GM21529 (cell line): ENCODE measurements at regions not wholly inside any gene's neighbourhood (a gene's known extent, or its start where the extent isn't known, plus 50 kb on each side); places are given as distances from the start of the nearest gene placed in this dataset.
"Not testable (repeated sequence)": the region's sequence is repeated elsewhere in the genome, so short reads cannot be mapped to it uniquely, and the experiment has no call there.

Source experiments
- ATAC-seq: cut with Tn5 transposase; IDR thresholded peaks from one replicate; pipeline ENCODE4 v1.9.1; 2021; ENCODE audit not compliant: unreplicated experiment

DNA sequence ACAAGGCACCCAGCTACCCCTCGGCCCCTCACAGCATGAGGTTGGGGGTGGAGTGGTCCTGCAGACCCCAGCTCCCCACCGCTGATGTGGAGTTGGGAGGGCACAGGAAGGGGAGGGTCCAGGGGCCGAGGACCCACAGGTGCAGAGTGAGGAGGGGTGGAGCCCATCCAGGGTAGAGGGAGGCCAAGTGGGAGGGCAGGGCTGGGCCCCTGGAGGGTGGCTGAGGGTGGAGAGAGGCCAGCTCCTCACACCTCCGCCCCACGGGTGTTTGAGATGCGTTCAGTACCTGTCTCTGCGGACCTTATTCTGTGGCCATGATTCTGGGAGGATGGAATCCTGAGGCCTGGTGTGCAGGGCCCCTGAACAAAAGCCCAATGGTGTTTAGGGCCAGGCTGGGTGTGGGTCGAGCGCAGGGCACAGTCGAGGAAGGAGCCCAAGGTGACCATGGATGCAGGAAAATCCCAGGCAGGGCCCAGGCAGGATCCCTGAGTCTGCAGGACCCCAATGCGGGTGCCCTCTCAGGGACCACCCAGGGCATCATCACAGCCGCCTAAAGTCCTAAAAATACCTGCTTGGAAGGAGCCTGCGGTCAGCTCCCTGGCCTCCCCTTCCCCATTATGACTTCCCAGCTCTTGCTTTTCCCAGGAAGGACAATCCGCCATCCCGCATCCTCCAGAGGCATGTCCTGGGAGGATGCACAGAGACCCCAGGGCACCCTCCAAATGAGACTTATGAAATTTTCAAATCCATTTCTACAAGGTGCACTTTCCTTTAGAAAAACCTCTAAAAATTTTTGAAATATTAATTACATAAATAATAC is 377.1 kb upstream of the SFSWAP start:
- no peak for ATAC-seq

DNA sequence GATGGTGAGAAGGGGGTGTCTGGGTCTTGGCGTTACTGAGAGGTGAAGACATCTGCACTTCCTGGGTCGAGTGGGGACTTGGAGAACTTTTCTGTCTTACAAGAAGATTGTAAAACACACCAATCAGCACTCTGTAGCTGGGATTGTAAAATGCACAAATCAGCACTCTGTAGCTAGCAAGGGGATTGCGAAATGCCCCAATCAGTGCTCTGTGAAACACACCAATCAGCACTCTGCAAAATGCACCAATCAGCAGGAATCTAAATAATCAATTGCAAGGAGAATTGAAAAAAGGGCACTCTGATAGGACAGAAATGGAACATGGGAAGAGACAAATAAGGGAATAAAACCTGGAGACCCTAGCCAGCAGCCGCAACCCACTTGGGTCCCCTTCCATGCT is 376.1 kb upstream of the SFSWAP start:
- no peak for ATAC-seq

- no peak for ATAC-seq
Observed at GRCh38 chr12:131335456-131335855, 375.4 kb upstream of the SFSWAP start.

DNA sequence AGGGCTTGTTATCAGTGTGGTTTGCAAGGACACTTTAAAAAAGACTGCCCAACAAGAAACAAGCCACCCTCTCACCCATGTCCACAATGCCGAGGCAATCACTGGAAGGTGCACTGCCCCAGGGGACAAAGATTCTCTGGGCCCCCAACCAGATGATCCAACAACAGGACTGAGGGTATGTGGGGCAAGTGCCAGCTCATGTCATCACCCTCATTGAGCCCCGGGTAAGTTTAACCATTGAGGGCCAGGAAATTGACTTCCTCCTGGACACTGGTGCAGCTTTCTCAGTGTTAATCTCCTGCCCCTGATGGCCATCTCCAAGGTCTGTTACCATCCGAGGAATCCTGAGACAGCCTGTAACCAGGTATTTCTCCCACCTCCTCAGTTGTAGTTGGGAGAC is 373.0 kb upstream of the SFSWAP start:
- ATAC-seq, result not testable (repeated sequence)

- no peak for ATAC-seq
Observed at GRCh38 chr12:131340616-131341210, 370.2 kb upstream of the SFSWAP start.

DNA sequence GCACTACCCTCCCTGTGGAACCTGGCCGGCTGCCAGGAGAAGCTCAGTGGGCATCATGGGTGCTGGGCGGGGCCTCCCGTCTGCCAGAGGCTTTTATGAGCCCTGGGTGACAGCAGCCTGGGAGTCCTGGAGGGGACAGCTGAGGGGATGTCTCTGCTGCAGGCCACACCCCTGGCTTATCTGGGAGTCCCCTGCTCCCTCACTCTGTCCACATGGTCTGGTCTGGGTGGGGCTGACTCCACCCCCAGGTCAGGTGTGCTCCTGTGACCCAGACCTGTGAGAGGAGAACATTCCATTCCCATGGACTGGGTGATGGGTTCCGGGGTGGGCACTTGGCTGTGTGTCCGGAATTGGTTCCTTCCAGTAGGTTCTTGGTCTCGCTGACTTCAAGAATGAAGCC is 369.3 kb upstream of the SFSWAP start:
- ATAC-seq, result not testable (repeated sequence)

GRCh38 chr12:131343436-131343835 is 367.5 kb upstream of the SFSWAP start:
- ATAC-seq, result not testable (repeated sequence)

DNA sequence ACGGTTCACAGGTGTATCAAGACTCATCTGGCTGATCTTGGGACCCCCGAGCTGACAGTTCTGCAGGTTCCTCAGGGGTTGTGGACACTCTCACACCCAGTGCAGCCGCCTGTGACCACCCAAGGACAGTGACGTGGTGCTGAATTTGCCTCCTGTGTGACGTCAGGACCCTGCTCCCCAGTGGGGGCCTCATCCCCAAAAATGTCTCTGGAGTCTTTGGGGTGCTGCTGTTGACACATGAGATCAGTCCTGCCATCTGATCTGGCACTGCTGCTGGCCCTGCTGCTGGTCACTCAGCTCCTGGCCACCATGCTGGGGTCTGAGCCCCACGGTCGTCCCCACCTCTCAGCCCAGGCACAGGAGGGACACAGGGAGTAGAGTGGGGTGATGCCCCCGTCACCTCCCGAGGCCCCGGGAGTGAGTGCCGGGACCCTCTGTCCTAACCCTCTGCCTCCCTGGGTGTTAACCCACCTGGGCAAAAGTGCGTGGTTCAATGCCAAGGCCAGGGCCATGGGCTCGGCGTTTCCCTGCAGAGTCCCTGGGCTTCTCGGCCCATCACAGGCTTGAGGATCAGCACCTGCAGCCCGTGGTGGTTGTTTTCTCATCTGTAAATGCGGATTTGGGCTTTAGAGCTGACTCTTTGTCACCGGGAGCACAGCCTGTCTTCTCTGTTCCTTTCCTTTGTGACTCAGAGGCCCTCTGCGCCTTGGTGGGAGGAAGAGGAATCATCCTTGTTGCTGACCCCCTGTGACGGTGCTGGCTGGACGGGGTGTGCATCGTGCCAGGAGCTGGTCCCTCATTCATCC is 366.0 kb upstream of the SFSWAP start:
- ATAC-seq, result not testable (repeated sequence)

- no peak for ATAC-seq
Observed at GRCh38 chr12:131345521-131346436, 365.1 kb upstream of the SFSWAP start.

DNA sequence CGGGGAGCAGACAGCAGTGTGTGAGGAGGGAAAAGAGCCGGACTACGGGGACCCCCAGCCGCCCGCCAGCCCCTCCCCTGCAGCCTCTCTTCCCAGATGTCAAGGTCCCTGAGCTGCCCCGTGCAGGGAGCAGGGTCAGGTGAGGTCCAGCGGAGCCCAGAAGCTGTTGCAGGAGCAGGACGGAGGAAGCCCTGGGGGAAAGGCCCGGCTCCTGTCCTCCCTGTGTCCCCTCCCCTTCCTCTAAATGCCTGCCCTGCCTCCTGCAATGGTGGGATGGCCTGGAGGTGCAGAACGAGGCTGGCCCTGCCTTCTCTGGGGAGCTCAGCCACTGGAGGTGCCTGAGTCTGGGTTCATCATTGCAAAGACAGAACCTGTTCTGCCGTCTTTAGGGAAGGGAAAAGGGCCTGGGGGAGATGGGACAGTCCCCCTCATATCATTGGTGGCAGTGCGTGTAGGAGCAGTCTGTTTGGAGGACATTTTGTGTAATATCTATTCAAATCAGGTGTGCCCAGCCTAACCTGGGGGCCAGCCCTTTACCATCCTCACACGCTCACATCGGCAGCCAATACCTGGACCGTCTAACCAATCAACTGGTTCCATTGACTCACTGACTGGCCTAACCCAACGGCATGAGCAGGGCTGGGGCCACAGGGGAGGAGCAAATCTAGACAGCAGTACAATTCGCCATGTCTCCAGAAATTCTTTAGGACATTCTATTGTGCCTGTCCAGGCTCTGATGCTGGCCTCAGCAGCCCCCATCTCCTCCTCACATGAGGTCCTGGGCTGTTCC is 364.1 kb upstream of the SFSWAP start:
- ATAC-seq, result no peak

DNA sequence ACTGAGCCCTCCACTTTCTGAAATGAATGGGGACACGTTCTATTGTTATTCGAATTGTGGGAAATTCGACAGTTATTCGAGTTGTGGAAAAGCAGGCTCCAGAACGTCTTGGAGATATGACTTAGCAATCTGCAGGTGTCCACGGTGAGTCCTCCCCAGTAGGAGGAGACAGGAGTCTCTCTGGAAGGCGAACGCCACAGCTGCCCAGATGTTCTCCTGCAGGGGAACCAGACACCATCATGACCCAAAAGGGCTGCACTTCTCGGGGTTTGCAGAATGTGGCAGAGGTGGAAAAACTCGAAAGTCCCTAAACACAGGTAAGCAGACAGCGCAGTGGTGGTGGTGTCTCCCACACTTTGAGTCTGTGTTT is 363.6 kb upstream of the SFSWAP start:
- ATAC-seq, result no peak

- no peak for ATAC-seq
Observed at GRCh38 chr12:131347732-131348131, 363.2 kb upstream of the SFSWAP start.

DNA sequence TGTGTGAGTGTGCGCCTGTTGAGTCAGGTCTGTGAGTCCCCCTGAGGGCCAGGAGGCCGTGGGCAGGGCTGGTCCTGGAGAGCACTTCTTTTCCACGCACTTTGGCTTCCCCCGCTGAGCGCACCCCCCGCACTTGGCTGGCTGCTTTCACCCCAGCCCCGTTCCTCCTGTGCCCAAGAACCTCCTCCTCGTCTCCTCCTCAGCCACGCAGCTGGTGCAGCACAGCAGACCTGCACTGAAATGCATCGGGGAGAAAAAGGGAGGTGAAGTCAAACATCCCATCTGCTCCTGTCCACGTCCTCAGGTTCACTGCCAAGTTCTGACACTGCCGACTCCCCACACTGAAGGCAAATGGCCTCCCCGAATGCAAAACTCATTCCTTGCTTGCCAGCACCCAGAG is 362.7 kb upstream of the SFSWAP start:
- ATAC-seq, result no peak

DNA sequence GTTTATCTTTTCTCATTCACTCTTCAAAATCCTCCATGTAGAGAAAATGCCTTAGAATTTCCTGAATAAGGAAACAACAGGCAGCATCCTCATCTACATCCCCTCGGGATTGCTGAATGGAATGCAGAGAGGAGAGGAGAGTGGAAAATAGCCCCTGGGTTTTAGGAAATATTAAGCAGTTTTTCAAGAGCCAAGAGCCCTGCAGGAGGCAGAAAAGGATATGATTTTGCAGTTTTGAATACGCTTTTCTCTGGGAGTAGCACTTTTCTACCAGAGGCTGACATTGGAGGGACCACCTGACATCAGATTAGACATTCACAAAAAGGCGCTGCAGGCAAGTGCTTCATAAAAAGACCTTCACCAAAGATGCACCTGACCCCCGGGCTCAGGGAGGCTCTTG is 362.2 kb upstream of the SFSWAP start:
- no peak for ATAC-seq

- no peak for ATAC-seq
Observed at GRCh38 chr12:131349397-131350127, 361.3 kb upstream of the SFSWAP start.

- no peak for ATAC-seq
Observed at GRCh38 chr12:131350943-131351318, 360.0 kb upstream of the SFSWAP start.

- no peak for ATAC-seq
Observed at GRCh38 chr12:131351319-131352028, 359.4 kb upstream of the SFSWAP start.

- no peak for ATAC-seq
Observed at GRCh38 chr12:131352296-131352900, 358.5 kb upstream of the SFSWAP start.
